ENCODE measurements at regions not wholly inside any gene's neighbourhood (a gene's known extent, or its start where the extent isn't known, plus 50 kb on each side); places are given as distances from the start of the nearest gene placed in this dataset.

DNA sequence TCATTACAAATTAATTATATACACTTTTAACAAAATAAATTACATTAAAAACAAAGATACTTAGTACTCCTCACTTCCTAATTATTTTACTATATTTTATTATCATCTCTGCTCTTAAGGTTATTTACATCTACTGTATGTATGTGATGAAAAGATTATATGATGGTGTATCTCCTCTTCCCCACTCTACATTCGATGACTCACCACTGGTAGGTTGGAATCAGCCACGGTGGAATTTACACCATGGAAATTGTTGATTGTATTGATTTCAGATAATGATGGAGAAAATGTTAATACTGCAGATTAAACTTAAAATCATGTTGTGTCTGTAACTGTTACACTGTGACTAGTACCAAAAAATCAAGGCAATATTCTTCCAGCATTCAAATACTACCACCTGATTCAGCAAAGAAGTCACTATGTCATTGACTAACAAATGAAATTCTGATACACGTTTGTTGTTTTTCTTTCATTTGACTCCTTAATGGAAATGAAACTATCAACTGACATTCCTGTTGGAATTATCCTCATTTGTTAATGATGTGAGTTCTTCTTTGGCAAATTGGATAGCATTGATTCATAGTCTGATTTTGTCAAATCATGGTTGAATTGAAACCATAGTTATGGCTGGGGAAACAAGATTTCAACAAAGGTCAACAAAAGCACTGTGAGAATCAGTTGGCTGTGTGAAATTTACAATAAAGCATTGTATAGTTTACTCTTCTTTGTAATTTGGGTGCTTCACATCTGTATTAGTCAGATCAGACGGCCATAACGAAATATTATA is 69.0 kb upstream of the NLK start:
- Histone ChIP-seq H3K9me3 (ENCODE audit: insufficient read depth, low read depth, low read length) (no peaks in the 10 kb centered on the region), H3K27me3 (ENCODE audit: insufficient read depth, low read length) (no peaks in the 10 kb centered on the region), H2AFZ (ENCODE audit: low read depth, low read length) (no peak overlapping the region), H3K36me3 (ENCODE audit: insufficient read depth, low read length) (no peaks in the 10 kb centered on the region), H3K4me2 (ENCODE audit: low read length) (no peak overlapping the region), H3K4me3 (ENCODE audit: insufficient read depth, low read depth, low read length) (no peak overlapping the region), H3K27ac (ENCODE audit: low read depth, low read length) (no peak overlapping the region), H3K79me2 (ENCODE audit: insufficient read depth, low read length) (no peaks in the 10 kb centered on the region), H3K4me1 (ENCODE audit: insufficient read depth, low read length) (peaks cover 12% of the 10 kb centered on the region), H4K20me1 (ENCODE audit: insufficient read depth, low read length) (no peaks in the 10 kb centered on the region), H3K9ac (ENCODE audit: low read length) (no peak overlapping the region)
- DNase-seq (ENCODE audit: low read depth): no peak
- Mint-ChIP-seq H3K27me3 (ENCODE audit: low read depth, unreplicated experiment) (peaks cover 5% of the 10 kb centered on the region), H3K4me1 (ENCODE audit: low read depth, unreplicated experiment) (no peaks in the 10 kb centered on the region), H3K36me3 (ENCODE audit: low read depth, unreplicated experiment) (no peaks in the 10 kb centered on the region), H3K9me3 (ENCODE audit: unreplicated experiment) (peaks cover 2% of the 10 kb centered on the region), H3K4me3 (ENCODE audit: unreplicated experiment) (no peak overlapping the region), H3K27ac (ENCODE audit: unreplicated experiment) (no peak overlapping the region)
- FAIRE-seq: no peak
- TF ChIP-seq, protein P1, sequence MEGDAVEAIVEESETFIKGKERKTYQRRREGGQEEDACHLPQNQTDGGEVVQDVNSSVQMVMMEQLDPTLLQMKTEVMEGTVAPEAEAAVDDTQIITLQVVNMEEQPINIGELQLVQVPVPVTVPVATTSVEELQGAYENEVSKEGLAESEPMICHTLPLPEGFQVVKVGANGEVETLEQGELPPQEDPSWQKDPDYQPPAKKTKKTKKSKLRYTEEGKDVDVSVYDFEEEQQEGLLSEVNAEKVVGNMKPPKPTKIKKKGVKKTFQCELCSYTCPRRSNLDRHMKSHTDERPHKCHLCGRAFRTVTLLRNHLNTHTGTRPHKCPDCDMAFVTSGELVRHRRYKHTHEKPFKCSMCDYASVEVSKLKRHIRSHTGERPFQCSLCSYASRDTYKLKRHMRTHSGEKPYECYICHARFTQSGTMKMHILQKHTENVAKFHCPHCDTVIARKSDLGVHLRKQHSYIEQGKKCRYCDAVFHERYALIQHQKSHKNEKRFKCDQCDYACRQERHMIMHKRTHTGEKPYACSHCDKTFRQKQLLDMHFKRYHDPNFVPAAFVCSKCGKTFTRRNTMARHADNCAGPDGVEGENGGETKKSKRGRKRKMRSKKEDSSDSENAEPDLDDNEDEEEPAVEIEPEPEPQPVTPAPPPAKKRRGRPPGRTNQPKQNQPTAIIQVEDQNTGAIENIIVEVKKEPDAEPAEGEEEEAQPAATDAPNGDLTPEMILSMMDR (IDR thresholded peaks at IDR 0.05; ENCODE audit: insufficient read depth, low read depth, low read length): no peak
- no peak for TF ChIP-seq EZH2 (IDR thresholded peaks at IDR 0.05; ENCODE audit: insufficient read depth, low read length)

DNA sequence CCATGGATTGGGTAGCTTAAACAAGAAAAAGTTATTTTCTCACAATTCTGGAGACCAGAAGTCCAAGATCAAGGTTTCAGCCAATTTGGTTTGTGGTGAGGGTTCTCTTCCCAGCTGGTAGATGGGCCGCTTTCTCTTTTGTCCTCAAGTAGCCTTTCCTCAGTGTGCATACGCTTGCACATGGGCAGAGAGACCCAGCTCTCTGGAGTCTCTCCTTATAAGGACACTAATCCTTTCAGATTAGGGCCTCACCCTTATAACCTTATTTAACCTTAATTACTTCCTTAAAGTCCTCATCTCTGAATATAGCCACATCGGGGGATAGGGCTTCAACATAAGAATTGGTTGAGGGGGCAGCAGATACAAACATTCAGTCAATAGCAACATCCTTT is 68.4 kb upstream of the NLK start:
- Mint-ChIP-seq H3K4me3 (ENCODE audit: unreplicated experiment) (no peak overlapping the region), H3K36me3 (ENCODE audit: low read depth, unreplicated experiment) (no peaks in the 10 kb centered on the region), H3K4me1 (ENCODE audit: low read depth, unreplicated experiment) (peaks cover under 1% of the 10 kb centered on the region), H3K9me3 (ENCODE audit: unreplicated experiment) (peaks cover 2% of the 10 kb centered on the region), H3K27me3 (ENCODE audit: low read depth, unreplicated experiment) (peaks cover 3% of the 10 kb centered on the region), H3K27ac (ENCODE audit: unreplicated experiment) (no peak overlapping the region)
- Histone ChIP-seq H4K20me1 (ENCODE audit: insufficient read depth, low read length) (no peaks in the 10 kb centered on the region), H3K4me2 (ENCODE audit: low read length) (no peak overlapping the region), H3K9ac (ENCODE audit: low read length) (no peak overlapping the region), H3K36me3 (ENCODE audit: insufficient read depth, low read length) (no peaks in the 10 kb centered on the region), H3K4me3 (ENCODE audit: insufficient read depth, low read depth, low read length) (no peak overlapping the region), H3K27me3 (ENCODE audit: insufficient read depth, low read length) (no peaks in the 10 kb centered on the region), H3K27ac (ENCODE audit: low read depth, low read length) (no peak overlapping the region), H3K9me3 (ENCODE audit: insufficient read depth, low read depth, low read length) (no peaks in the 10 kb centered on the region), H2AFZ (ENCODE audit: low read depth, low read length) (no peak overlapping the region), H3K4me1 (ENCODE audit: insufficient read depth, low read length) (peaks cover 14% of the 10 kb centered on the region), H3K79me2 (ENCODE audit: insufficient read depth, low read length) (no peaks in the 10 kb centered on the region)
- no peak for FAIRE-seq
- TF ChIP-seq EZH2 (IDR thresholded peaks at IDR 0.05; ENCODE audit: insufficient read depth, low read length): no peak
- TF ChIP-seq, protein P1 (IDR thresholded peaks at IDR 0.05; ENCODE audit: insufficient read depth, low read depth, low read length): no peak
- DNase-seq (ENCODE audit: low read depth): no peak

DNA sequence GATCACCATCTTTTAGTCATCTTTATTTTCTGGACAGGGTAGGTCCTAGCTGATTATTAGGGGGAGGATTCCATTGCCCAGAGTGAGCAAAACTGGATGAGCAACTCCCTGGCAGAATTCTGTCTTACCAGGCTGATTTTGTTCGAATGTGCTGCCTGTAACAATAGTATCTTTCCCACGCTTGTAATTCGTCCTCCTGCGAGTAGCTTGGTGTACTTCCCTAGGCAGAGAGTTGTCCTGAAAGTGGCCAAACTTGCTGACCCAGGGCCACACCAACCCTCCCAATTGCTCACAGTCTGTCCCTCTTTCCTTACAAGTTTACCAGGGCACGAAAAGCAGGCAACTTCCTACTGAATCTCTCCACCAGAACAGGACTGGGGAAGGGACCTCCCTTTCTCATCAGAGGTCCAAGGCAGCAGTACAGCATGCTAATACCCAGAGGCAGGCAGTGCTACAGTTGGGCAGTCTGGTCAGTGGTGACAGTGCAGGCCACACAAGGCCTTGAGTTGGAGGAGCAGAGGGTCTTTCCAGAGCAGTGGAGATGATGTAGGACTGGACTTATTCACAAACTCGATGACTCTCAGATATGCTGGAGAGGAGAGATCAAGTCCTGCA is 67.8 kb upstream of the NLK start:
- FAIRE-seq: no peak
- Mint-ChIP-seq H3K27ac (ENCODE audit: unreplicated experiment) (no peak overlapping the region), H3K36me3 (ENCODE audit: low read depth, unreplicated experiment) (no peaks in the 10 kb centered on the region), H3K4me3 (ENCODE audit: unreplicated experiment) (no peak overlapping the region), H3K4me1 (ENCODE audit: low read depth, unreplicated experiment) (peaks cover 2% of the 10 kb centered on the region), H3K27me3 (ENCODE audit: low read depth, unreplicated experiment) (peaks cover 3% of the 10 kb centered on the region), H3K9me3 (ENCODE audit: unreplicated experiment) (peaks cover 2% of the 10 kb centered on the region)
- TF ChIP-seq, protein P1 (IDR thresholded peaks at IDR 0.05; ENCODE audit: insufficient read depth, low read depth, low read length): no peak
- TF ChIP-seq EZH2 (IDR thresholded peaks at IDR 0.05; ENCODE audit: insufficient read depth, low read length): no peak
- no peak overlapping the region for H3K9ac ChIP-seq (ENCODE audit: low read length)
- no peak for DNase-seq (ENCODE audit: low read depth)
- H3K9me3 ChIP-seq (ENCODE audit: insufficient read depth, low read depth, low read length): no peaks in the 10 kb centered on the region
- no peaks in the 10 kb centered on the region for H4K20me1 ChIP-seq (ENCODE audit: insufficient read depth, low read length)
- no peak overlapping the region for H3K27ac ChIP-seq (ENCODE audit: low read depth, low read length)
- H3K27me3 ChIP-seq (ENCODE audit: insufficient read depth, low read length): no peaks in the 10 kb centered on the region
- peaks cover 14% of the 10 kb centered on the region for H3K4me1 ChIP-seq (ENCODE audit: insufficient read depth, low read length)
- no peak overlapping the region for H3K4me2 ChIP-seq (ENCODE audit: low read length)
- no peaks in the 10 kb centered on the region for H3K79me2 ChIP-seq (ENCODE audit: insufficient read depth, low read length)
- no peaks in the 10 kb centered on the region for H3K36me3 ChIP-seq (ENCODE audit: insufficient read depth, low read length)
- no peak overlapping the region for H2AFZ ChIP-seq (ENCODE audit: low read depth, low read length)
- H3K4me3 ChIP-seq (ENCODE audit: insufficient read depth, low read depth, low read length): no peak overlapping the region
